ENCODE measurements at regions not wholly inside any gene's neighbourhood (a gene's known extent, or its start where the extent isn't known, plus 50 kb on each side); places are given as distances from the start of the nearest gene placed in this dataset.

DNA sequence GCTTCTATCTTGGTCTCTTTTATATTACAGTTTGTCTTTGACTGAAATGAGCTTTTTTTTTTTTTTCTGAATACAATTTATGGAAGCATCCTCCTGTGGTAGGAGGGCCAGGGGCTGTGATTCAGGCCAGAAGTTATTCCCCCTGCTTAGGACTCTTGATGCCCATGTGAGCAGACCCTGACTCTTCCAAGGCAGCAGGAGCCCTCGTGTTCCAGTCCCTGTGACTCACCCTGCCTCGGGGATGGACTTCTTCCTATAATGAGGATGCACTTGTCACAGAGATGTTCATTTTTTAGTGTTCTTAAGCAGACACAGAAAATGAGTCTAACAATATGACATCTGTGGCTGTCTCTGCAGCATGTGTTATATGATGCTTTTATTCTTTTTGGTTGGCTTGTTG is 1293.7 kb upstream of the AUTS2 start:
- Histone ChIP-seq H3K27ac (no peak overlapping the region), H3K9ac (ENCODE audit: insufficient read length) (no peak overlapping the region), H3K9me3 (ENCODE audit: low read depth, low read length) (no peaks in the 10 kb centered on the region), H3K4me3 (no peak overlapping the region), H3K36me3 (ENCODE audit: insufficient read depth, low read length) (no peaks in the 10 kb centered on the region)
- DNase-seq (ENCODE audit: low read depth, low spot score) = no peak
- TF ChIP-seq POLR2AphosphoS5 (IDR thresholded peaks at IDR 0.05; ENCODE audit: borderline replicate concordance, low read depth, low read length) (no peak), EZH2 (IDR thresholded peaks at IDR 0.05) (no peak), FOXP2 (optimal IDR thresholded peaks at IDR 0.05; ENCODE audit: control extremely low read depth, extremely low read length, insufficient read depth) (no peak)

- no peaks in the 10 kb centered on the region for H3K36me3 ChIP-seq (ENCODE audit: insufficient read depth, low read length)
- H3K4me3 ChIP-seq = no peak overlapping the region
- TF ChIP-seq POLR2AphosphoS5 (IDR thresholded peaks at IDR 0.05; ENCODE audit: borderline replicate concordance, low read depth, low read length) = no peak
- TF ChIP-seq FOXP2 (optimal IDR thresholded peaks at IDR 0.05; ENCODE audit: control extremely low read depth, extremely low read length, insufficient read depth) = no peak
- TF ChIP-seq EZH2 (IDR thresholded peaks at IDR 0.05) = no peak
- DNase-seq (ENCODE audit: low read depth, low spot score) = no peak
- no peak overlapping the region for H3K9ac ChIP-seq (ENCODE audit: insufficient read length)
- H3K27ac ChIP-seq = no peak overlapping the region
- H3K9me3 ChIP-seq (ENCODE audit: low read depth, low read length) = no peaks in the 10 kb centered on the region
Measured at GRCh38 chr7:68306692-68307107, 1291.6 kb upstream of the AUTS2 start.

- Histone ChIP-seq H3K4me3 (no peak overlapping the region), H3K9ac (ENCODE audit: insufficient read length) (no peak overlapping the region), H3K9me3 (ENCODE audit: low read depth, low read length) (no peaks in the 10 kb centered on the region), H3K36me3 (ENCODE audit: insufficient read depth, low read length) (no peaks in the 10 kb centered on the region), H3K27ac (no peak overlapping the region)
- no peak for TF ChIP-seq POLR2AphosphoS5 (IDR thresholded peaks at IDR 0.05; ENCODE audit: borderline replicate concordance, low read depth, low read length)
- no peak for TF ChIP-seq FOXP2 (optimal IDR thresholded peaks at IDR 0.05; ENCODE audit: control extremely low read depth, extremely low read length, insufficient read depth)
- no peak for TF ChIP-seq EZH2 (IDR thresholded peaks at IDR 0.05)
- DNase-seq (ENCODE audit: low read depth, low spot score) = no peak
Measured at GRCh38 chr7:68309271-68309670, 1289.0 kb upstream of the AUTS2 start.

- Histone ChIP-seq H3K36me3 (ENCODE audit: insufficient read depth, low read length) (no peaks in the 10 kb centered on the region), H3K9me3 (ENCODE audit: low read depth, low read length) (no peaks in the 10 kb centered on the region), H3K9ac (ENCODE audit: insufficient read length) (no peak overlapping the region), H3K27ac (no peak overlapping the region), H3K4me3 (no peak overlapping the region)
- DNase-seq (ENCODE audit: low read depth, low spot score) = no peak
- no peak for TF ChIP-seq POLR2AphosphoS5 (IDR thresholded peaks at IDR 0.05; ENCODE audit: borderline replicate concordance, low read depth, low read length)
- no peak for TF ChIP-seq FOXP2 (optimal IDR thresholded peaks at IDR 0.05; ENCODE audit: control extremely low read depth, extremely low read length, insufficient read depth)
- TF ChIP-seq EZH2 (IDR thresholded peaks at IDR 0.05) = no peak
Measured at GRCh38 chr7:68309806-68310205, 1288.5 kb upstream of the AUTS2 start.

DNA sequence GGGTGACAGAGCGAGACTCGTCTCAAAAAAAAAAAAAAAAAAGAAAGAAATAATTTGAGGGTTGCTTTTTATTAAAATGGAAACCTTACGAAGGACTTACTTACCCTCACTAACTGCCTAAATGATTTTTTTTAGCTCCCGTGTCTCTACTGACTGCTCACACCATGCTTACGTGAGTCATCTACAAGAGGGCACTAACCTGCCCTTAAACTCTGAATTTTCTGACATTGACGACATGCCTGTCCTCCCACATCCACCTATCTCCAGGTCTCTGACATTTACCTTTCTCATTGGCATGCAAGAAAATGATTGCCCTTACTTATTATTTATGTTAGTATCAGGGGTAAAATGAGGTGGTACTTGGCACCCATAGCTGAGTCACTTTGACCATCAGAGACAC is 1286.3 kb upstream of the AUTS2 start:
- H3K36me3 ChIP-seq (ENCODE audit: insufficient read depth, low read length) = no peaks in the 10 kb centered on the region
- no peak overlapping the region for H3K9ac ChIP-seq (ENCODE audit: insufficient read length)
- TF ChIP-seq EZH2 (IDR thresholded peaks at IDR 0.05) (no peak), FOXP2 (optimal IDR thresholded peaks at IDR 0.05; ENCODE audit: control extremely low read depth, extremely low read length, insufficient read depth) (no peak), POLR2AphosphoS5 (IDR thresholded peaks at IDR 0.05; ENCODE audit: borderline replicate concordance, low read depth, low read length) (no peak)
- no peak overlapping the region for H3K27ac ChIP-seq
- no peaks in the 10 kb centered on the region for H3K9me3 ChIP-seq (ENCODE audit: low read depth, low read length)
- no peak for DNase-seq (ENCODE audit: low read depth, low spot score)
- no peak overlapping the region for H3K4me3 ChIP-seq

- no peak for TF ChIP-seq EZH2 (IDR thresholded peaks at IDR 0.05)
- TF ChIP-seq POLR2AphosphoS5 (IDR thresholded peaks at IDR 0.05; ENCODE audit: borderline replicate concordance, low read depth, low read length) = no peak
- TF ChIP-seq FOXP2 (optimal IDR thresholded peaks at IDR 0.05; ENCODE audit: control extremely low read depth, extremely low read length, insufficient read depth) = no peak
- no peak for DNase-seq (ENCODE audit: low read depth, low spot score)
- H3K9ac ChIP-seq (ENCODE audit: insufficient read length) = no peak overlapping the region
Measured at GRCh38 chr7:68313806-68314205, 1284.5 kb upstream of the AUTS2 start.

GRCh38 chr7:68314208-68314607 is 1284.1 kb upstream of the AUTS2 start:
- no peak for DNase-seq (ENCODE audit: low read depth, low spot score)
- TF ChIP-seq FOXP2 (optimal IDR thresholded peaks at IDR 0.05; ENCODE audit: control extremely low read depth, extremely low read length, insufficient read depth) (no peak), POLR2AphosphoS5 (IDR thresholded peaks at IDR 0.05; ENCODE audit: borderline replicate concordance, low read depth, low read length) (no peak), EZH2 (IDR thresholded peaks at IDR 0.05) (no peak)
- H3K4me3 ChIP-seq = no peak overlapping the region

More at GRCh38 chr7:68313806-68314205, 1284.5 kb upstream of the AUTS2 start:
- Histone ChIP-seq H3K9me3 (ENCODE audit: low read depth, low read length) (no peaks in the 10 kb centered on the region), H3K36me3 (ENCODE audit: insufficient read depth, low read length) (no peaks in the 10 kb centered on the region), H3K27ac (no peak overlapping the region), H3K4me3 (no peak overlapping the region)

DNA sequence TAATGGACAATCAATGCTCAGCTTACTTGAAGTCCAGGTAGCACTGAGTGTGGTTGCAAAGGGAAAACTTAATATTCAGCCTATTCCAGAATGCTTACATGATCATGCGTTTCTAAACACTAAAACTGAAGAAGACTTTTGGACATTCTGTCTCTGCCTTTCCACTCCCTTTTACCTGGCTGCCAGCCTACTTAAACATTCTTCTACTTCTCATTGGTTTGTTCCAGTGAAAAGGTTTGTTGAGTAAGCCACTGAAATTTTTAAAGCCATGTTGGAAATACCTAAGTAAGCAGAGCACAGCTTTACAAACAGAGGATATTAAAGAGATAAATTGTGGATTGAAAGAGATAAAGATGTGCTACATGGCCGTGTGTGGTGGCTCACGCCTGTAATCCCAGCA is 1280.8 kb upstream of the AUTS2 start:
- Histone ChIP-seq H3K9ac (ENCODE audit: insufficient read length) (no peak overlapping the region), H3K4me3 (no peak overlapping the region), H3K36me3 (ENCODE audit: insufficient read depth, low read length) (no peaks in the 10 kb centered on the region), H3K9me3 (ENCODE audit: low read depth, low read length) (no peaks in the 10 kb centered on the region), H3K27ac (no peak overlapping the region)
- DNase-seq (ENCODE audit: low read depth, low spot score) = no peak
- TF ChIP-seq POLR2AphosphoS5 (IDR thresholded peaks at IDR 0.05; ENCODE audit: borderline replicate concordance, low read depth, low read length) = no peak

More at GRCh38 chr7:68314208-68314607, 1284.1 kb upstream of the AUTS2 start:
- no peaks in the 10 kb centered on the region for H3K9me3 ChIP-seq (ENCODE audit: low read depth, low read length)
- H3K36me3 ChIP-seq (ENCODE audit: insufficient read depth, low read length) = no peaks in the 10 kb centered on the region
- no peak overlapping the region for H3K9ac ChIP-seq (ENCODE audit: insufficient read length)
- H3K27ac ChIP-seq = no peak overlapping the region

GRCh38 chr7:68319061-68319460 is 1279.2 kb upstream of the AUTS2 start:
- DNase-seq (ENCODE audit: low read depth, low spot score) = no peak

More at GRCh38 chr7:68319061-68319460, 1279.2 kb upstream of the AUTS2 start:
- Histone ChIP-seq H3K27ac (no peak overlapping the region), H3K36me3 (ENCODE audit: insufficient read depth, low read length) (no peaks in the 10 kb centered on the region), H3K9ac (ENCODE audit: insufficient read length) (no peak overlapping the region), H3K4me3 (no peak overlapping the region), H3K9me3 (ENCODE audit: low read depth, low read length) (no peaks in the 10 kb centered on the region)
- no peak for TF ChIP-seq EZH2 (IDR thresholded peaks at IDR 0.05)
- no peak for TF ChIP-seq POLR2AphosphoS5 (IDR thresholded peaks at IDR 0.05; ENCODE audit: borderline replicate concordance, low read depth, low read length)
- TF ChIP-seq FOXP2 (optimal IDR thresholded peaks at IDR 0.05; ENCODE audit: control extremely low read depth, extremely low read length, insufficient read depth) = no peak
